ENCODE measurements at regions not wholly inside any gene's neighbourhood (a gene's known extent, or its start where the extent isn't known, plus 50 kb on each side); places are given as distances from the start of the nearest gene placed in this dataset.
A peak's percentile ranks its signal among the peaks of the same experiment; 100 is the strongest.
"Not testable (repeated sequence)": the region's sequence is repeated elsewhere in the genome, so short reads cannot be mapped to it uniquely, and the experiment has no call there.

- not testable (repeated sequence) for DNase-seq
These were observed 717.1 kb downstream of the COL12A1 start for GRCh38 chr6:74488726-74489125.

GRCh38 chr6:74482180-74482579 lies 723.7 kb downstream of the COL12A1 start:
- no peak for DNase-seq

- DNase-seq, result no peak
These were observed 725.3 kb downstream of the COL12A1 start for GRCh38 chr6:74480561-74480960.

GRCh38 chr6:74479960-74480359 lies 725.9 kb downstream of the COL12A1 start:
- no peak for DNase-seq

- no peak for DNase-seq
These were observed 726.4 kb downstream of the COL12A1 start for GRCh38 chr6:74479420-74479819.

- not testable (repeated sequence) for DNase-seq
These were observed 731.8 kb downstream of the COL12A1 start for GRCh38 chr6:74474046-74474445.

GRCh38 chr6:74468552-74468951 lies 737.3 kb downstream of the COL12A1 start:
- not testable (repeated sequence) for DNase-seq

- DNase-seq, result no peak
These were observed 738.2 kb downstream of the COL12A1 start for GRCh38 chr6:74467533-74468215.

GRCh38 chr6:74466572-74466971 lies 739.3 kb downstream of the COL12A1 start:
- DNase-seq, result no peak

- no peak for DNase-seq
These were observed 746.6 kb downstream of the COL12A1 start for GRCh38 chr6:74459260-74459659.

- no peak for DNase-seq
These were observed 747.3 kb downstream of the COL12A1 start for GRCh38 chr6:74458536-74458935.

GRCh38 chr6:74455786-74456185 lies 750.1 kb downstream of the COL12A1 start:
- DNase-seq, result no peak

- no peak for DNase-seq
These were observed 753.9 kb downstream of the COL12A1 start for GRCh38 chr6:74451953-74452352.

GRCh38 chr6:74448850-74449249 lies 752.8 kb downstream of the CD109 start:
- DNase-seq, result no peak

- DNase-seq, result no peak
These were observed 751.0 kb downstream of the CD109 start for GRCh38 chr6:74447013-74447412.

GRCh38 chr6:74439123-74439811 lies 743.3 kb downstream of the CD109 start:
- DNase-seq, result peak; percentile 64

- not testable (repeated sequence) for DNase-seq
These were observed 742.4 kb downstream of the CD109 start for GRCh38 chr6:74438395-74438794.

- peak; percentile 69 for DNase-seq
These were observed 738.2 kb downstream of the CD109 start for GRCh38 chr6:74434171-74434570.

GRCh38 chr6:74431873-74432580 lies 736.0 kb downstream of the CD109 start:
- DNase-seq, result no peak

- DNase-seq, result no peak
These were observed 724.2 kb downstream of the CD109 start for GRCh38 chr6:74420221-74420620.

- no peak for DNase-seq
These were observed 719.1 kb downstream of the CD109 start for GRCh38 chr6:74415056-74415455.

GRCh38 chr6:74410630-74411029 lies 714.6 kb downstream of the CD109 start:
- DNase-seq, result no peak

- DNase-seq, result peak; percentile 71
These were observed 713.4 kb downstream of the CD109 start for GRCh38 chr6:74409447-74409846.

All from muscle of arm (tissue), 1 donor.